B cell (primary cell): ENCODE measurements at regions not wholly inside any gene's neighbourhood (a gene's known extent, or its start where the extent isn't known, plus 50 kb on each side); places are given as distances from the start of the nearest gene placed in this dataset.

ENCODE experiments used
- ATAC-seq: fragments of 200-7000 bp; cut with Tn5 transposase; one replicate; pipeline ENCODE4 v1.10.0; 2021; ENCODE audit warnings: low read depth, mild to moderate bottlenecking, moderate number of reproducible peaks, moderate library complexity
- CTCF ChIA-PET: fragments of 350-600 bp; sonication (Branson Sonifier 250); formaldehyde crosslinking; loops from one replicate; lab custom pipeline; 2021; ENCODE audit warnings: antibody characterized with exemption, inconsistent platforms; lab: Charles Lee
- POLR2A ChIA-PET: fragments of 350-600 bp; sonication (Branson Sonifier 250); formaldehyde crosslinking; loops from one replicate; lab custom pipeline; 2021; ENCODE audit warnings: antibody characterized with exemption; lab: Charles Lee
- DNase-seq: peaks from one replicate; pipeline ENCODE4 v3.0.0; 2013
- H2AFZ ChIP-seq: 2 replicates; pipeline ENCODE4 v1.6.1; 2012; ENCODE audit warnings: mild to moderate bottlenecking, low read depth, low read length; ENCODE audit not compliant: insufficient read depth, poor library complexity, severe bottlenecking
- H3K27ac ChIP-seq, 2 donors: 1 replicate in 1 of 2; 2 replicates in 1 of 2; pipeline ENCODE4 v1.5.1; 2012 to 2013; ENCODE audit warnings: low read length in 2 of 2, mild to moderate bottlenecking in 2 of 2, moderate library complexity in 1 of 2
- H3K27me3 ChIP-seq, 4 experiments: fragments of 200-600 bp in 1 of 4; sonication (generic) in 1 of 4; replicated peaks in 1 of 4; 1 replicate in 2 of 4; 2 replicates in 2 of 4; pipeline versions ENCODE4 v1.6.1 to v1.7.0; 2013 to 2016; ENCODE audit warnings: low read length in 3 of 4, mild to moderate bottlenecking in 2 of 4, mixed read lengths in 1 of 4, moderate library complexity in 1 of 4; ENCODE audit not compliant: insufficient read depth in 4 of 4, control insufficient read depth in 3 of 4; ENCODE audit errors: control extremely low read depth in 1 of 4
- H3K36me3 ChIP-seq, 2 experiments: replicated peaks in 1 of 2; 1 replicate in 1 of 2; 2 replicates in 1 of 2; pipeline versions ENCODE4 v1.6.1 to v1.7.1; 2013; ENCODE audit warnings: low read length in 1 of 2; ENCODE audit not compliant: insufficient read depth in 2 of 2, control insufficient read depth in 1 of 2; ENCODE audit errors: control extremely low read depth in 1 of 2, extremely low read depth in 1 of 2
- H3K4me1 ChIP-seq, 2 donors: fragments of 200-600 bp in 1 of 2; sonication (generic) in 1 of 2; 1 replicate in 1 of 2; 2 replicates in 1 of 2; pipeline versions ENCODE4 v1.5.1 to v1.6.1; 2013 to 2017; ENCODE audit warnings: low read length in 2 of 2; ENCODE audit not compliant: control insufficient read depth in 2 of 2, insufficient read depth in 2 of 2
- H3K4me2 ChIP-seq: replicated peaks from 2 replicates; pipeline ENCODE3; 2012; ENCODE audit warnings: mild to moderate bottlenecking, low read depth, low read length; ENCODE audit not compliant: poor library complexity, severe bottlenecking
- H3K4me3 ChIP-seq, 5 experiments: fragments of 200-600 bp in 1 of 5; sonication (generic) in 1 of 5; 1 replicate in 3 of 5; 2 replicates in 2 of 5; pipeline versions ENCODE4 v1.5.1 to v1.7.0; 2011 to 2016; ENCODE audit warnings: low read length in 4 of 5, mild to moderate bottlenecking in 4 of 5, low read depth in 2 of 5, control low read depth in 1 of 5, moderate library complexity in 1 of 5; ENCODE audit not compliant: insufficient read depth in 1 of 5; ENCODE audit errors: control extremely low read depth in 1 of 5, extremely low read depth in 1 of 5
- H3K79me2 ChIP-seq: fragments of 200-600 bp; sonication (generic); one replicate; pipeline ENCODE4 v1.6.0; 2016; ENCODE audit warnings: low read length; ENCODE audit not compliant: control insufficient read depth, insufficient read depth
- H3K9ac ChIP-seq: fragments of 200-600 bp; sonication (generic); 2 replicates; pipeline ENCODE4 v1.6.1; 2017; ENCODE audit warnings: mild to moderate bottlenecking, low read length, moderate library complexity
- H3K9me3 ChIP-seq, 3 donors: one replicate each; pipeline versions ENCODE4 v1.6.1 to v1.7.1; 2013; ENCODE audit warnings: low read length in 2 of 3; ENCODE audit not compliant: control insufficient read depth in 2 of 3, insufficient read depth in 1 of 3; ENCODE audit errors: control extremely low read depth in 1 of 3
- H4K20me1 ChIP-seq: 2 replicates; pipeline ENCODE4 v1.6.0; 2012; ENCODE audit warnings: mild to moderate bottlenecking, low read length; ENCODE audit not compliant: insufficient read depth, control insufficient read depth, poor library complexity, severe bottlenecking
- H3K27ac Mint-ChIP-seq: one replicate; pipeline ENCODE4 v1.8.0; 2021; ENCODE audit warnings: mixed read lengths
- H3K27me3 Mint-ChIP-seq: one replicate; pipeline ENCODE4 v1.8.0; 2021; ENCODE audit warnings: mixed read lengths
- H3K4me1 Mint-ChIP-seq: one replicate; pipeline ENCODE4 v1.8.0; 2021; ENCODE audit warnings: mixed read lengths
- H3K4me3 Mint-ChIP-seq: one replicate; pipeline ENCODE4 v1.8.0; 2021; ENCODE audit warnings: mixed read lengths
- H3K9me3 Mint-ChIP-seq: one replicate; pipeline ENCODE4 v1.8.0; 2022; ENCODE audit warnings: mixed read lengths; ENCODE audit not compliant: insufficient read depth
- EZH2 ChIP-seq: IDR thresholded peaks from 2 replicates; pipeline ENCODE4 v1.6.1; 2012; ENCODE audit warnings: borderline replicate concordance, low read depth, mild to moderate bottlenecking, moderate library complexity, low read length; ENCODE audit not compliant: insufficient read depth, poor library complexity, severe bottlenecking
- WGBS: methylation state at CpG from one replicate; pipeline ENCODE4 v1.1.5; 2013; ENCODE audit warnings: missing lambda C conversion rate; ENCODE audit not compliant: insufficient coverage; 5-methylcytosine and 5-hydroxymethylcytosine counted together
- intact Hi-C: fragments of 100-400 bp; cut with micrococcal nuclease; formaldehyde crosslinking; loops from one replicate; pipeline ENCODE4 v1.10.0; 2022
- TF ChIP-seq, protein P1 (sequence below): fragments of 200-600 bp; IDR thresholded peaks from one replicate; pipeline ENCODE4 v1.8.0; 2022; ENCODE audit warnings: antibody characterized with exemption, mild to moderate bottlenecking

GRCh38 chr7:116340201-116340847 is 130.0 kb downstream of the TES start:
- Mint-ChIP-seq H3K27me3 (no peaks in the 10 kb centered on the region), H3K27ac (no peak overlapping the region), H3K9me3 (no peaks in the 10 kb centered on the region), H3K4me1 (no peaks in the 10 kb centered on the region), H3K4me3 (no peak overlapping the region)
- POLR2A ChIA-PET, result no interaction called here
- Histone ChIP-seq H3K4me1 (no peaks in the 10 kb centered on the region), H2AFZ (no peak overlapping the region), H3K4me2 (no peak overlapping the region), H3K4me3 (no peak overlapping the region), H3K9me3 (no peaks in the 10 kb centered on the region), H4K20me1 (no peaks in the 10 kb centered on the region), H3K36me3 (no peaks in the 10 kb centered on the region), H3K27me3 (no peaks in the 10 kb centered on the region), H3K9ac (no peak overlapping the region), H3K79me2 (no peaks in the 10 kb centered on the region), H3K27ac (no peak overlapping the region)
- intact Hi-C loops, result no loop called here
- ATAC-seq (no peak), DNase-seq (no peak)
- WGBS, result no CpG with 5 or more reads among the region's 4 CpGs
- no peak for TF ChIP-seq EZH2
- TF ChIP-seq, protein P1, sequence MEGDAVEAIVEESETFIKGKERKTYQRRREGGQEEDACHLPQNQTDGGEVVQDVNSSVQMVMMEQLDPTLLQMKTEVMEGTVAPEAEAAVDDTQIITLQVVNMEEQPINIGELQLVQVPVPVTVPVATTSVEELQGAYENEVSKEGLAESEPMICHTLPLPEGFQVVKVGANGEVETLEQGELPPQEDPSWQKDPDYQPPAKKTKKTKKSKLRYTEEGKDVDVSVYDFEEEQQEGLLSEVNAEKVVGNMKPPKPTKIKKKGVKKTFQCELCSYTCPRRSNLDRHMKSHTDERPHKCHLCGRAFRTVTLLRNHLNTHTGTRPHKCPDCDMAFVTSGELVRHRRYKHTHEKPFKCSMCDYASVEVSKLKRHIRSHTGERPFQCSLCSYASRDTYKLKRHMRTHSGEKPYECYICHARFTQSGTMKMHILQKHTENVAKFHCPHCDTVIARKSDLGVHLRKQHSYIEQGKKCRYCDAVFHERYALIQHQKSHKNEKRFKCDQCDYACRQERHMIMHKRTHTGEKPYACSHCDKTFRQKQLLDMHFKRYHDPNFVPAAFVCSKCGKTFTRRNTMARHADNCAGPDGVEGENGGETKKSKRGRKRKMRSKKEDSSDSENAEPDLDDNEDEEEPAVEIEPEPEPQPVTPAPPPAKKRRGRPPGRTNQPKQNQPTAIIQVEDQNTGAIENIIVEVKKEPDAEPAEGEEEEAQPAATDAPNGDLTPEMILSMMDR, result no peak
- CTCF ChIA-PET, result interaction anchor here (0.6 kb wide), 1 partner anchor 1885 kb away, joined by 3 read pairs; no protein-coding TSS in a partner anchor

- Mint-ChIP-seq H3K27me3 (peaks cover under 1% of the 10 kb centered on the region), H3K4me3 (no peak overlapping the region), H3K9me3 (no peaks in the 10 kb centered on the region), H3K4me1 (no peaks in the 10 kb centered on the region), H3K27ac (no peak overlapping the region)
- H3K27me3 ChIP-seq, result no peaks in the 10 kb centered on the region
- H3K27ac ChIP-seq, result no peak overlapping the region
- H3K36me3 ChIP-seq, result no peaks in the 10 kb centered on the region
- no peak for TF ChIP-seq EZH2
- TF ChIP-seq, protein P1, result no peak
- CTCF ChIA-PET, result interaction anchor here (0.5 to 0.6 kb wide), 2 partner anchors 82 to 1884 kb away, joined by 3 to 5 read pairs; no protein-coding TSS in a partner anchor
- no peak overlapping the region for H2AFZ ChIP-seq
- H3K4me3 ChIP-seq, result no peak overlapping the region
- no peak for ATAC-seq
- H3K4me2 ChIP-seq, result no peak overlapping the region
- WGBS, result no CpG with 5 or more reads among the region's 9 CpGs
- DNase-seq, result no peak
- POLR2A ChIA-PET, result no interaction called here
- no peaks in the 10 kb centered on the region for H4K20me1 ChIP-seq
- H3K4me1 ChIP-seq, result no peaks in the 10 kb centered on the region
- H3K9me3 ChIP-seq, result no peaks in the 10 kb centered on the region
- no peaks in the 10 kb centered on the region for H3K79me2 ChIP-seq
- H3K9ac ChIP-seq, result no peak overlapping the region
- intact Hi-C loops, result no loop called here
These were observed 130.9 kb downstream of the TES start for GRCh38 chr7:116340943-116341907.
